SK-N-SH treated with all-trans-retinoic acid at 6 μM for 48 hours (cell line): ENCODE measurements at regions not wholly inside any gene's neighbourhood (a gene's known extent, or its start where the extent isn't known, plus 50 kb on each side); places are given as distances from the start of the nearest gene placed in this dataset.

ENCODE experiments used
- ATAC-seq: fragments of 200-7000 bp; cut with Tn5 transposase; 3 replicates; pipeline ENCODE4 v1.9.1; 2020; ENCODE audit warnings: mild to moderate bottlenecking, moderate library complexity
- ARNTL ChIP-seq: fragments of 450-650 bp; formaldehyde crosslinking; IDR thresholded peaks from 2 replicates; pipeline ENCODE4 v1.5.0; 2020; ENCODE audit warnings: low read depth, mild to moderate bottlenecking, moderate library complexity, borderline replicate concordance
- BACH2 ChIP-seq: fragments of 250-450 bp; sonication (Bioruptor Pico); IDR thresholded peaks from 2 replicates; pipeline ENCODE4 v1.9.0; 2021; ENCODE audit warnings: mild to moderate bottlenecking, borderline replicate concordance
- CSDC2 ChIP-seq: fragments of 250-450 bp; sonication (Bioruptor Pico); IDR thresholded peaks from 2 replicates; pipeline ENCODE4 v1.5.0; 2020; ENCODE audit warnings: mild to moderate bottlenecking, moderate library complexity
- ESRRG ChIP-seq: fragments of 250-450 bp; sonication (Bioruptor Pico); IDR thresholded peaks from 2 replicates; pipeline ENCODE4 v1.6.1; 2021; ENCODE audit warnings: mild to moderate bottlenecking
- GLIS3 ChIP-seq: fragments of 250-450 bp; sonication (Bioruptor Pico); IDR thresholded peaks from 2 replicates; pipeline ENCODE4 v1.5.0; 2020; ENCODE audit warnings: mild to moderate bottlenecking, moderate library complexity
- ISL1 ChIP-seq: fragments of 250-450 bp; sonication (Bioruptor Pico); IDR thresholded peaks from 2 replicates; pipeline ENCODE4 v2.1.2; 2022; ENCODE audit warnings: mild to moderate bottlenecking, moderate library complexity
- OSR1 ChIP-seq: fragments of 250-450 bp; sonication (Bioruptor Pico); IDR thresholded peaks from 2 replicates; pipeline ENCODE4 v1.8.0; 2022; ENCODE audit warnings: moderate library complexity, mild to moderate bottlenecking, inconsistent platforms
- PPARA ChIP-seq: fragments of 250-450 bp; sonication (Bioruptor Pico); IDR thresholded peaks from 2 replicates; pipeline ENCODE4 v1.5.0; 2020; ENCODE audit warnings: mild to moderate bottlenecking, borderline replicate concordance
- RARB ChIP-seq: fragments of 250-450 bp; sonication (Bioruptor Pico); IDR thresholded peaks from 2 replicates; pipeline ENCODE4 v1.8.0; 2021; ENCODE audit warnings: mild to moderate bottlenecking, moderate library complexity
- SNAI2 ChIP-seq: fragments of 250-450 bp; sonication (Bioruptor Pico); IDR thresholded peaks from 2 replicates; pipeline ENCODE4 v1.5.0; 2020; ENCODE audit warnings: mild to moderate bottlenecking, moderate library complexity
- TCF4 ChIP-seq: fragments of 250-450 bp; sonication (Bioruptor Pico); IDR thresholded peaks from 2 replicates; pipeline ENCODE4 v1.8.0; 2021; ENCODE audit warnings: mild to moderate bottlenecking, moderate library complexity, borderline replicate concordance
- TOX ChIP-seq: fragments of 250-450 bp; sonication (Bioruptor Pico); IDR thresholded peaks from 2 replicates; pipeline ENCODE4 v1.8.0; 2021; ENCODE audit warnings: mild to moderate bottlenecking, moderate library complexity, borderline replicate concordance
- ZC3H10 ChIP-seq: fragments of 250-450 bp; sonication (Bioruptor Pico); IDR thresholded peaks from 2 replicates; pipeline ENCODE4 v1.5.1; 2021; ENCODE audit warnings: mild to moderate bottlenecking, moderate library complexity
- ZFP3 ChIP-seq: fragments of 250-450 bp; sonication (Bioruptor Pico); IDR thresholded peaks from 2 replicates; pipeline ENCODE4 v1.5.0; 2020; ENCODE audit warnings: mild to moderate bottlenecking, moderate library complexity
- ZFP30 ChIP-seq: fragments of 450-650 bp; formaldehyde crosslinking; IDR thresholded peaks from 2 replicates; pipeline ENCODE4 v1.5.0; 2022; ENCODE audit warnings: mild to moderate bottlenecking, moderate library complexity
- ZNF565 ChIP-seq: fragments of 450-650 bp; formaldehyde crosslinking; conservative IDR thresholded peaks from 2 replicates; pipeline ENCODE4 v1.5.0; 2020; ENCODE audit warnings: low read depth, mild to moderate bottlenecking, moderate library complexity
- ZNF70 ChIP-seq: fragments of 450-650 bp; formaldehyde crosslinking; IDR thresholded peaks from 2 replicates; pipeline ENCODE4 v1.5.0; 2020; ENCODE audit warnings: mild to moderate bottlenecking, moderate library complexity
- ZNF8 ChIP-seq: fragments of 450-650 bp; formaldehyde crosslinking; IDR thresholded peaks from 2 replicates; pipeline ENCODE4 v1.5.0; 2020; ENCODE audit warnings: mild to moderate bottlenecking, moderate library complexity
- TF ChIP-seq, protein P1 (sequence below): fragments of 250-450 bp; sonication (Bioruptor Pico); IDR thresholded peaks from 2 replicates; pipeline ENCODE4 v1.8.0; 2021; ENCODE audit warnings: low read depth, mild to moderate bottlenecking, moderate library complexity, borderline replicate concordance
- TF ChIP-seq, protein P2 (sequence below): fragments of 250-450 bp; sonication (Bioruptor Pico); IDR thresholded peaks from 2 replicates; pipeline ENCODE4 v1.5.1; 2020; ENCODE audit warnings: low read depth, mild to moderate bottlenecking, moderate library complexity
- TF ChIP-seq, protein P3 (sequence below): fragments of 250-450 bp; sonication (Bioruptor Pico); IDR thresholded peaks from 2 replicates; pipeline ENCODE4 v1.5.0; 2020; ENCODE audit warnings: mild to moderate bottlenecking, moderate library complexity

DNA sequence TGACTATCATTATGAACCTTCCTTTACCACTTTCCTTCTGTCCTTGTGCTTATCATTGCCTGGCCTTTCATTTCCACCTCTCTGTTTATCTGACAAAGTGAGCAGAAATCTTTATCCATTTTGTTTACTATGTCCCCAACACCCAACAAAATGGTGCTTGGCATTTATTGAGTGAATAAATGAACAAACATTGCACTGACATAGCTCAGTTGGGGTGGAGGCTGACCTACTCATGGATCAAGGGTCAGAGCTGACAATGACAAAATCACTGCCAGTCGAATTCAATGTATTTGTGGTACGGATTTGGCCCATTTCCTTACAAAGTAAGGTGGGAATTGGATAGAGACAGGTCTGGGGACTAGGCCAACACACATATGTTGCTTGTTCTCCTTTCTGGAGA lies 257.4 kb upstream of the PLXNA2 start:
- TF ChIP-seq, protein P1, sequence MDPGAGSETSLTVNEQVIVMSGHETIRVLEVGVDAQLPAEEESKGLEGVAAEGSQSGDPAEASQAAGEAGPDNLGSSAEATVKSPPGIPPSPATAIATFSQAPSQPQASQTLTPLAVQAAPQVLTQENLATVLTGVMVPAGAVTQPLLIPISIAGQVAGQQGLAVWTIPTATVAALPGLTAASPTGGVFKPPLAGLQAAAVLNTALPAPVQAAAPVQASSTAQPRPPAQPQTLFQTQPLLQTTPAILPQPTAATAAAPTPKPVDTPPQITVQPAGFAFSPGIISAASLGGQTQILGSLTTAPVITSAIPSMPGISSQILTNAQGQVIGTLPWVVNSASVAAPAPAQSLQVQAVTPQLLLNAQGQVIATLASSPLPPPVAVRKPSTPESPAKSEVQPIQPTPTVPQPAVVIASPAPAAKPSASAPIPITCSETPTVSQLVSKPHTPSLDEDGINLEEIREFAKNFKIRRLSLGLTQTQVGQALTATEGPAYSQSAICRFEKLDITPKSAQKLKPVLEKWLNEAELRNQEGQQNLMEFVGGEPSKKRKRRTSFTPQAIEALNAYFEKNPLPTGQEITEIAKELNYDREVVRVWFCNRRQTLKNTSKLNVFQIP (CRISPR knock-in tag): no peak
- TF ChIP-seq BACH2 (CRISPR knock-in tag) (no peak), ESRRG (CRISPR knock-in tag) (no peak), ISL1 (CRISPR knock-in tag) (no peak), CSDC2 (CRISPR knock-in tag) (no peak), ZC3H10 (CRISPR knock-in tag) (no peak), TOX (CRISPR knock-in tag) (no peak), RARB (no peak), ZNF70 (CRISPR knock-in tag) (no peak), ZFP30 (CRISPR knock-in tag) (no peak), ARNTL (CRISPR knock-in tag) (no peak), OSR1 (CRISPR knock-in tag) (no peak), PPARA (CRISPR knock-in tag) (no peak)
- TF ChIP-seq, protein P2, sequence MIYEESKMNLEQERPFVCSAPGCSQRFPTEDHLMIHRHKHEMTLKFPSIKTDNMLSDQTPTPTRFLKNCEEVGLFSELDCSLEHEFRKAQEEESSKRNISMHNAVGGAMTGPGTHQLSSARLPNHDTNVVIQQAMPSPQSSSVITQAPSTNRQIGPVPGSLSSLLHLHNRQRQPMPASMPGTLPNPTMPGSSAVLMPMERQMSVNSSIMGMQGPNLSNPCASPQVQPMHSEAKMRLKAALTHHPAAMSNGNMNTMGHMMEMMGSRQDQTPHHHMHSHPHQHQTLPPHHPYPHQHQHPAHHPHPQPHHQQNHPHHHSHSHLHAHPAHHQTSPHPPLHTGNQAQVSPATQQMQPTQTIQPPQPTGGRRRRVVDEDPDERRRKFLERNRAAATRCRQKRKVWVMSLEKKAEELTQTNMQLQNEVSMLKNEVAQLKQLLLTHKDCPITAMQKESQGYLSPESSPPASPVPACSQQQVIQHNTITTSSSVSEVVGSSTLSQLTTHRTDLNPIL (CRISPR knock-in tag): no peak
- TF ChIP-seq, protein P3, sequence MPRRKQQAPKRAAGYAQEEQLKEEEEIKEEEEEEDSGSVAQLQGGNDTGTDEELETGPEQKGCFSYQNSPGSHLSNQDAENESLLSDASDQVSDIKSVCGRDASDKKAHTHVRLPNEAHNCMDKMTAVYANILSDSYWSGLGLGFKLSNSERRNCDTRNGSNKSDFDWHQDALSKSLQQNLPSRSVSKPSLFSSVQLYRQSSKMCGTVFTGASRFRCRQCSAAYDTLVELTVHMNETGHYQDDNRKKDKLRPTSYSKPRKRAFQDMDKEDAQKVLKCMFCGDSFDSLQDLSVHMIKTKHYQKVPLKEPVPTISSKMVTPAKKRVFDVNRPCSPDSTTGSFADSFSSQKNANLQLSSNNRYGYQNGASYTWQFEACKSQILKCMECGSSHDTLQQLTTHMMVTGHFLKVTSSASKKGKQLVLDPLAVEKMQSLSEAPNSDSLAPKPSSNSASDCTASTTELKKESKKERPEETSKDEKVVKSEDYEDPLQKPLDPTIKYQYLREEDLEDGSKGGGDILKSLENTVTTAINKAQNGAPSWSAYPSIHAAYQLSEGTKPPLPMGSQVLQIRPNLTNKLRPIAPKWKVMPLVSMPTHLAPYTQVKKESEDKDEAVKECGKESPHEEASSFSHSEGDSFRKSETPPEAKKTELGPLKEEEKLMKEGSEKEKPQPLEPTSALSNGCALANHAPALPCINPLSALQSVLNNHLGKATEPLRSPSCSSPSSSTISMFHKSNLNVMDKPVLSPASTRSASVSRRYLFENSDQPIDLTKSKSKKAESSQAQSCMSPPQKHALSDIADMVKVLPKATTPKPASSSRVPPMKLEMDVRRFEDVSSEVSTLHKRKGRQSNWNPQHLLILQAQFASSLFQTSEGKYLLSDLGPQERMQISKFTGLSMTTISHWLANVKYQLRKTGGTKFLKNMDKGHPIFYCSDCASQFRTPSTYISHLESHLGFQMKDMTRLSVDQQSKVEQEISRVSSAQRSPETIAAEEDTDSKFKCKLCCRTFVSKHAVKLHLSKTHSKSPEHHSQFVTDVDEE (CRISPR knock-in tag): no peak
- TF ChIP-seq, all 23 proteins: peak for 0
- no peak for ATAC-seq

DNA sequence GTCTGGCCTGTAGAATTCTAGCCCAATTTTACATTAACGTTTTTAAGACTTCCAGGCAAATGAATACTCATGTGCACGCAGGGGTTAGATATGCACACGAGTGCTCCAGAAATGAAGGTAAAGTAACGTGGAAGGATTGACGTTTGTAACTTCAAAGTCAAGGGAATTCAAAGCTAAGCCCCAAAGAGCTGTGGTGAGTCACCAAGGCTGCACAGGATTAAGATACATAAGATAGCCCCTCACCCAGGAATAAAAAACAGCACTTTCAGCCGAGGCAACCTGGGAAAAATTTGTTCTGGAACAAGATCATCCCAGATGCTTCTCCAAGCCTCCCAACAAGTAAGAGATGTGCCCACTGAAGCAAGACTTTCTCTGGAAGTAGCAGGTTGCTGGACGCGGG lies 259.6 kb upstream of the PLXNA2 start:
- no peak for ATAC-seq
- no peak for TF ChIP-seq ZNF8 (CRISPR knock-in tag)
- TF ChIP-seq GLIS3 (CRISPR knock-in tag): no peak
- no peak for TF ChIP-seq TOX (CRISPR knock-in tag)
- TF ChIP-seq TCF4: no peak
- TF ChIP-seq, protein P2 (CRISPR knock-in tag): no peak
- TF ChIP-seq PPARA (CRISPR knock-in tag): no peak
- TF ChIP-seq, all 23 proteins: peak for 0

DNA sequence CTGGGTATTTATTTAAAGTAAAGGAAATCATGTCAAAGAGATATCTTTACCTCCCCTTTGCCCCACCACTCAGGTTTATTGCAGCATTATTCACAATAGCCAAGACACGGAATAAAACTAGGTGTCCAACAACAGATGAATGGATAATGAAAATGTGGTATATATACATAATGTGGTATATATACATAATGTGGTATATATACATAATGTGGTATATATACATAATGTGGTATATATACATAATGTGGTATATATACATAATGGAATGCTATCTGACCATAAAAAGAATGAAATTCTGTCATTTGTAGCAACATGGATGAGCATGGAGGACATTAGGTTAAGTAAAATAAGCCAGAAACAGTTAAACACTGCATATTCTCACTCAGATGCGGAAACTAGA lies 262.6 kb upstream of the PLXNA2 start:
- TF ChIP-seq ZFP3 (CRISPR knock-in tag) (no peak), ISL1 (CRISPR knock-in tag) (no peak), ZFP30 (CRISPR knock-in tag) (no peak), TCF4 (no peak), ZNF565 (CRISPR knock-in tag) (no peak), PPARA (CRISPR knock-in tag) (no peak), RARB (no peak)
- TF ChIP-seq, protein P2 (CRISPR knock-in tag): no peak
- ATAC-seq: no peak

DNA sequence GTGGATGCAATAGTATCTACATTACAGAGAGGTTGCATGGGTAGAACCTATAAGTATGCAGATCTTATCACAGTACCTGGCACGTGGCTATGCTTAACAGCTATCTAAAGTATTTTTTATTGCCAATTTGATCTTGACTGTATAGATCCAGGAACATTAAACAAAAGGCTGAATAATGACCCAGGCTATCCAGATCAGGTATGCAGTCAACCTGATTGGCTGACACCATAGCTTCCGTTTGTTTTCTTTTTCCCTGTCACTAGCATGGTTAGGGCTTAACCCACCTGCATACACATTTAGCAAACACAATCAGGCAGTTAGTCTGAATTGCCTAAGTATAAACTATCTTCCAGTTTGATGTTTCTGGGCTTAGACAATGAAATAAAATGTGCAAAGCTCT lies 264.9 kb upstream of the PLXNA2 start:
- ATAC-seq: no peak
- TF ChIP-seq ISL1 (CRISPR knock-in tag): no peak
- TF ChIP-seq ZNF8 (CRISPR knock-in tag): no peak
- TF ChIP-seq PPARA (CRISPR knock-in tag): no peak
- no peak for TF ChIP-seq SNAI2 (CRISPR knock-in tag)
- TF ChIP-seq, protein P1 (CRISPR knock-in tag): no peak
- no peak for TF ChIP-seq ZFP30 (CRISPR knock-in tag)
- TF ChIP-seq OSR1 (CRISPR knock-in tag): no peak
- TF ChIP-seq GLIS3 (CRISPR knock-in tag): no peak
- TF ChIP-seq ARNTL (CRISPR knock-in tag): no peak
- TF ChIP-seq, protein P2 (CRISPR knock-in tag): no peak
